Keratinocyte (primary cell): ENCODE measurements at regions not wholly inside any gene's neighbourhood (a gene's known extent, or its start where the extent isn't known, plus 50 kb on each side); places are given as distances from the start of the nearest gene placed in this dataset.
"Not testable (repeated sequence)": the region's sequence is repeated elsewhere in the genome, so short reads cannot be mapped to it uniquely, and the experiment has no call there.

ENCODE experiments used
- DNase-seq: peaks from one replicate; pipeline ENCODE4 v3.0.0-alpha.2; 2011; ENCODE audit warnings: low read depth, missing footprints, low spot score
- FAIRE-seq: peaks from 2 replicates; lab custom pipeline; 2011; peaks lifted over from hg19 to GRCh38; lab: Jason Lieb, UNC
- H2AFZ ChIP-seq: 2 replicates; pipeline ENCODE4 v1.6.0; 2012; ENCODE audit warnings: low read length, control low read depth, inconsistent platforms; ENCODE audit not compliant: control insufficient read depth
- H3K27ac ChIP-seq: 2 replicates; pipeline ENCODE4 v1.5.1; 2011; ENCODE audit warnings: low read length; ENCODE audit not compliant: control insufficient read depth, insufficient read depth
- H3K27me3 ChIP-seq: 3 replicates; pipeline ENCODE4 v1.6.0; 2011; ENCODE audit warnings: low read length; ENCODE audit not compliant: control insufficient read depth, insufficient read depth; ENCODE audit errors: extremely low read depth
- H3K36me3 ChIP-seq, 2 experiments: 2 replicates in 1 of 2; 3 replicates in 1 of 2; pipeline ENCODE4 v1.5.1; 2011; ENCODE audit warnings: low read length in 2 of 2, mild to moderate bottlenecking in 1 of 2; ENCODE audit not compliant: control insufficient read depth in 2 of 2, insufficient read depth in 2 of 2; ENCODE audit errors: extremely low read depth in 1 of 2
- H3K4me1 ChIP-seq: 3 replicates; pipeline ENCODE4 v1.5.1; 2011; ENCODE audit warnings: low read length; ENCODE audit not compliant: control insufficient read depth, insufficient read depth; ENCODE audit errors: extremely low read depth
- H3K4me2 ChIP-seq: 3 replicates; pipeline ENCODE4 v1.6.0; 2011; ENCODE audit warnings: low read depth, low read length; ENCODE audit not compliant: control insufficient read depth, insufficient read depth; ENCODE audit errors: extremely low read depth
- H3K4me3 ChIP-seq, 3 experiments: fragments of 200-600 bp in 1 of 3; sonication (generic) in 1 of 3; 2 replicates in 2 of 3; 3 replicates in 1 of 3; pipeline ENCODE4 v1.5.1; 2011 to 2016; ENCODE audit warnings: low read length in 3 of 3, mild to moderate bottlenecking in 3 of 3, control low read depth in 2 of 3, inconsistent platforms in 1 of 3, low read depth in 1 of 3, mixed read lengths in 1 of 3, mixed run types in 1 of 3, moderate library complexity in 1 of 3; ENCODE audit not compliant: control insufficient read depth in 2 of 3, insufficient read depth in 2 of 3; ENCODE audit errors: extremely low read depth in 1 of 3
- H3K79me2 ChIP-seq: 2 replicates; pipeline ENCODE4 v1.6.0; 2012; ENCODE audit warnings: low read length; ENCODE audit not compliant: control insufficient read depth, insufficient read depth
- H3K9ac ChIP-seq: 3 replicates; pipeline ENCODE4 v1.6.0; 2011; ENCODE audit warnings: low read length; ENCODE audit not compliant: control insufficient read depth, insufficient read depth; ENCODE audit errors: extremely low read depth
- H3K9me1 ChIP-seq: 3 replicates; pipeline ENCODE4 v1.6.0; 2011; ENCODE audit warnings: low read length; ENCODE audit not compliant: control insufficient read depth, insufficient read depth; ENCODE audit errors: extremely low read depth
- H3K9me3 ChIP-seq: 2 replicates; pipeline ENCODE4 v1.5.1; 2012; ENCODE audit warnings: low read depth, low read length; ENCODE audit not compliant: control insufficient read depth
- H4K20me1 ChIP-seq: 3 replicates; pipeline ENCODE4 v1.6.0; 2011; ENCODE audit warnings: low read length; ENCODE audit not compliant: control insufficient read depth, insufficient read depth; ENCODE audit errors: extremely low read depth
- CTCF ChIP-seq, 3 experiments: IDR thresholded peaks in 1 of 3; conservative IDR thresholded peaks in 1 of 3; optimal IDR thresholded peaks in 1 of 3; 2 replicates in 2 of 3; 3 replicates in 1 of 3; pipeline versions ENCODE3 to v1.5.1; 2011; ENCODE audit warnings: low read length in 3 of 3, mild to moderate bottlenecking in 3 of 3, moderate library complexity in 2 of 3, control low read depth in 1 of 3, inconsistent platforms in 1 of 3; ENCODE audit not compliant: insufficient read depth in 2 of 3; ENCODE audit errors: extremely low read depth in 1 of 3
- dilution Hi-C: fragments of 300-500 bp; cut with MboI; formaldehyde crosslinking; loops from one replicate; pipeline ENCODE4 v1.7.0; 2020; ENCODE audit warnings: low sequenced_read_pairs; ENCODE audit not compliant: extremely low pct_ligation_motif_present

- H3K4me1 ChIP-seq, result peaks cover 4% of the 10 kb centered on the region
- FAIRE-seq (no peak), DNase-seq (no peak)
- no peak overlapping the region for H3K4me2 ChIP-seq
- dilution Hi-C loops, result no loop called here
- no peak overlapping the region for H3K4me3 ChIP-seq
- H3K9me3 ChIP-seq, result no peaks in the 10 kb centered on the region
- H3K27me3 ChIP-seq, result no peaks in the 10 kb centered on the region
- no peak for TF ChIP-seq CTCF (optimal IDR thresholded peaks at IDR 0.05 in 1 of 3, IDR thresholded peaks at IDR 0.05 in 1 of 3, conservative IDR thresholded peaks at IDR 0.05 in 1 of 3; ENCODE audit: extremely low read depth in 1 of 3, insufficient read depth in 2 of 3, low read length in 3 of 3)
- peak overlapping the region; percentile 77 for H2AFZ ChIP-seq
- H3K9ac ChIP-seq, result no peak overlapping the region
- H3K36me3 ChIP-seq, result no peaks in the 10 kb centered on the region
- H3K9me1 ChIP-seq, result no peaks in the 10 kb centered on the region
- H3K27ac ChIP-seq, result peak overlapping the region; percentile 27
- H4K20me1 ChIP-seq, result no peaks in the 10 kb centered on the region
- no peaks in the 10 kb centered on the region for H3K79me2 ChIP-seq
Observed at GRCh38 chr13:64688893-64689677, 2541.1 kb downstream of the PCDH9 start.

GRCh38 chr13:64686536-64686935, 2543.6 kb downstream of the PCDH9 start:
- H4K20me1 ChIP-seq, FAIRE-seq, H3K79me2 ChIP-seq, H3K4me3 ChIP-seq, H3K4me1 ChIP-seq, dilution Hi-C loops, H3K9ac ChIP-seq, H3K27me3 ChIP-seq, DNase-seq, H3K36me3 ChIP-seq, H3K27ac ChIP-seq, H3K9me1 ChIP-seq, H3K9me3 ChIP-seq, H3K4me2 ChIP-seq: not testable (repeated sequence)
- H2AFZ ChIP-seq, result peak overlapping the region; percentile 57
